ENCODE measurements at regions not wholly inside any gene's neighbourhood (a gene's known extent, or its start where the extent isn't known, plus 50 kb on each side); places are given as distances from the start of the nearest gene placed in this dataset.

DNA sequence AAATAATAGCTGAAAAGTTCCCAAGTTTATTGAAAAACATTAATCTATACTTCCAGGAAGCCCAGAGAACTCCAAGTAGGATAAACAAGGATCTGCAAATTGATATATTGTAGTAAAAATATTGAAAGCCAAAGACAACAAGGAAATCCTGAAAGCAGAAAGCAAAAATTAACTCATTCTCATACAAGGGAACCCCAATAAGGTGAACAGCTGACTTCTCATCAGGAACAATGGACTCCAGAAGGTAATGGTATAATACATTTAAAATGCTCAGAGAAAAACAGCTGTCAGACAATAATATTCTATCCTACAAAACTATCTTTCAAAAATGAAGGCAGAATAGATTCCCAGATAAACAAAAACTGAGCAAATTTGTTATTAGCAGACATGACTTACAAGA lies 138.1 kb upstream of the BMP4 start:
- no peak for DNase-seq

DNA sequence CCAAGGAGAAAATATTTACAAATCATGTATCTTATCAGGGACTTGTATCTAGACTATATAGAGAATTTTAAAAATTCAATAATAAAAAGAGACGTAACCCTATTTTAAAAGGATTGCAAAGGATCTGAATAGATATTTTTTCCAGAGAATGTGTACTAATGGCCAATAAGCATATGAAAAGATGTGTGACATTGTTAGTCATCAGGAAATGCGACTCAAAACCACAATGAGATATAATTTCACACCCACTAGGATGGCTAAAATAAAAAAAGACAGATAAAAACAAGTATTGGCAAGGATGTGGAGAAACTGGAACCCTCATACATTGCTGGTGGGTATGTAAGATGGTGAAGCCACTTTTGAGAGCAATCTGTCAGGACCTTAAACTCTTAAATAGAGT lies 141.9 kb upstream of the BMP4 start:
- DNase-seq, result no peak

DNA sequence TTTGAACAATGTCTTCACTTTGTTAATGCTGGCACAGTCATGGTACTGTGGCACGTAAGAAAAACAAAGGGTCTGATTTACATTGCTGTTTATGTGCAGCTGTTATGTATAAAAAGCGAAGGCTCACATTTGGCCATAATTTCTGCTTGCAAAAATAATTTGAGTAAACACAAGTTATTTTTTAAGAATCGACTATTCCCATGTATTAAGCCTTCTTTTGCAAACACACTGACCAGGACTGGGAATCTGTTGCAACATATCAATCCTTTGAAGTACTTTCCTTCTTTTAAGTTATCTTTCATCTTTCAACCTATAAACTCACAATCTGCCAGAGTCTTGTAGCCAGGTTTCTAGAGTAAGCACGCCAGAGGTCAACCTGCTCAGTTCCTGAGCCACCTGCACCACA lies 145.4 kb upstream of the BMP4 start:
- no peak for DNase-seq

DNA sequence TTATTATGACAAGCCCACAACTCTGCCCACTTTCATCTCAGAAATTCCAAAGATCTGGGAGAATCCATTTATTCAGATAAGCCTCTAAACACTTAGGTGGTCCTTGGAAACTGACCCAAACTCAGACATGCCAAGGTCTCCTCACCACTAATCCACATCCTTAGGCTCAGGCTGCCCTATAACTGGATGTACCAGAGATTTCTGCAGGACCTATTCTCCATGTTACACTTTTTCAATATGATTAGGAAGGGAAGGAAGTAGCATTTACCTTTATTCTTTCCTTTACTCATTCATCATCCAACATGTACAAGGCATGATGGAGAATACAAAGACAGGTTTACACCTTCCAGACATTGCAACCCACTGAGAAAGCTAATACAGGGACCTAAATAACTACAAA lies 145.9 kb upstream of the BMP4 start:
- no peak for DNase-seq

DNA sequence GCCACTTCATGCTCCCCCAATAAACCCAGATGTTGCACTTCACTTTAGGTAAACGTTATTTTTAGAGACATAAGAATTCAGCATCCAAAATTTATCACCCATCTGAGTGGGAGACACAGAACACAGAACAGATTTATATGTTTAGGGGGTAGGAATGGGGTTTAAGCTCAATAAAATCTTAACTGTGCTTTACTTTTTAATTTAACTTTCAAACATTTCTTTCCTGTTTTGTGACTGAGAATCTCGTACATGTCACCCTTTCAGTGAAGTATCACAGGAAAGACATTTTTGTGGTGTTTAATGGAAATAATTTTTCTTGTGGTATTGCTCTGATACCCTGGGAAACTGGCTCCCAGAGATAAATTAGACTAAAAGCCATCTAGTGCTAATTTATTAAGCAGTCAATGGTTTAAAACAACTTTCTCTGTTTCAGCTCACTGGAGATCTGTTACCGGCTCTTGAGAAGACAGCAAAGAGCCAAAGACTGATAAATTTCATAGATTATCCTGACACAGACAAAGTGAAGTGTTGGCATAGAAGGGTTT lies 148.0 kb upstream of the BMP4 start:
- no peak for DNase-seq

DNA sequence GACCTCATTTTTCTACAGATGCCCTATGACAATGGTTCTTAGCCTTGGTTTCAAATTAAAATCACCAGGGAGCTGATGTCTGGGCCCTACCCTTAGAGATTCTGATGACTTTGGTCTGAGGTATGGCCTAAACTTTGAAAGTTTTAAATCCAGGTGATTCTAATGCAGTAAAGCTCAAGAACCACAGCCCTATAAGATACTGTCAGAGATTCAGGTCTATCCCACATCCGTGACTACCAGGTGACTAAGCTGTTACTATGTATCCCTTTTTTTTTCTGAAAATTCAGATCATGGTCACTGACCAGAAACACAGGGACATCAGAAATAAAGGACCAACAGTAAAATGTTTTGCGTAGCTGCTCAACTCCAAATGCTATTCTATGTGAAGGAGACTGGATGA lies 148.8 kb upstream of the BMP4 start:
- DNase-seq, result no peak

DNA sequence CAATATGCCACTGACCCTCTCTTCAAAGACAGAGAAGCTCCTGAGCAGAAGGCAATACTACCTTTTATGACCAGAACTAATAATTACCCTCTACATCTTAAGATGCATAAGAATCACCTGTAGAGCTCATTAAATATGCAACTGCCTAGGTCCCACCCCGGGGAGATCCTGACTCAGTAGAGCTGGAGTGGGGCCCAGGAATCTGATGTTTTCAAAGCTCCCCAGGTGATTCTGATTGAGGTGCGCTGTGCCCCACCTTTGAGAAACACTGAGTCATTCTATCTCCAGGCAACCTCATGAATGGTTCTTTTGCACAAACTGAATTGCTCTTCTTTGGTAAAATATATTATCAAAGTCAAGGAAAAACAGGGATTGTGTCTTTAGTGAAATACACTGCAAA lies 149.3 kb upstream of the BMP4 start:
- DNase-seq, result no peak

DNA sequence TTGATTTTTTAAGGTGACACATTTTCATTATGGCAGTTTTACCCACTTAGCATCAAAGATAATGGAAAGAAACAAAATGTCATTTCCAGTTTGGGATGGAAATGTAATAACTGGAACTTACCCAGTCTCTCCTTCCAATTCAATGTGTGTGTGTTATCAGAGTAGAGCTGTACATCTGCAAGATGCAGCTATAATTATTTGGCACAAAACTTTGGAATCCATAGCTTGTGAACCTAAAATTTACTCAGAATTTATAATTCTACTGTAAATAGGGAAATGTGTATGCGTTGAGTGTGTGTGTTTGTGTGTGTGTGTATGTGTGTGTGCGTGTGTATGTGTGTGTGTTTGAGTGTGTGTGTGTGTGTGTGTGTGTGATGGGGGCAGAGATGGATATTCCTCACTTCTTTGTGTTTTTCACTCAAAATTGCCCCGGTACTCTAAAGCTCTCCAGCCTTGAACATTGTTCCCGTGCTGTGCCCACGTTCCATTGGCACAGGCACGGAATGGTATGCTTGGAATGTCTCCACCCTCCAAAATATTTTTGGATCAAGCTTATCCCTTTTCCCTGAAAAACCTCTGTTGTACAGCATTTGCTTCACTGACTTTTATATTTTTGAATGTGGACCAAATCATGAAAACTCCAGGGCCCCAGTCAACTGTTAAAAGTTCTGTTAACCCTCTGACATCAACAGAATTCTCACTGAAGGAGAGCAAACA lies 150.2 kb upstream of the BMP4 start:
- no peak for DNase-seq

DNA sequence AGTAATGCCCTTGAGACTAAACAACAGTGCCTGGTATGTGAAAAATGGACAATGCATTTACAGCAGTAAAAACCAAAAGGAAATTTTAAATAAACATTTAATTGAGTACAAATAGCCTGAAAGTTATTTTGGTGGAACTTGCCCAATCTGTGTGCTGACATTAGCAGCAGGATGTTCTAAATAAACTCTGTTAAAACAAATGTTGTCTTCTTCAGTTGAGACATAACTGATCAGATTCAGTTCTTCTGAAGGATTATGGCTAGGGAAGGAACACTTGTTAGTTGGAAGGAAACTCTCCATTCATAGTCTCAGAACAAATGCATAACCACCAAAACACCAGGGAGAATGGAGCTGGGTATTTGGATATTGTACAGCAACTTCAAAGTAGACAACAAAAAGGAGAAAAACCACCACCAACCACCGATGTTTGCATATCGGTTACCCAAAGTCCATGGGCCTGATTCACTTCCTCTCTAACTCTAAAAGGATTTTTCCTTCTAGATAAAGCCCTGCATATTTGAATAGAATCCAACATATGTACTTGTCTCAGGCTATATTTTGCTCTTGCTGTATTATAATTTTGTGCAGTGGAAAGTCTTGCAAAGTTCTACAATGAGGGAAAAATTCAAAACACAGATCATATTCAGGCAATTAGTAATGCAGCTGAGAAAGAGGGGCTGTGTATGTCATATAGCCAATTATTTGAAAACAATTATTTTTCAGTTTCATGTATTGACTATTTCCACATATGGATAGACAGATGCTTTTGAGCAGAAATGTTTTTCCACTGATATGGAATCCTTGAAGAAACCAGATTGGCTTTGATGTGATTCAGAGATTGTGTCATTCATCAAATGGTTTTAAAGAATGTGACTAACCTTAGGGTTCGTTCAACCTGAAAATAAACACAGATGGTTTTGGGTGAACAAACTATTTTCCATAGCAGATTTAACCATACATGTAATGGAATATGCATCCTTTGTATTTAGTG lies 152.2 kb upstream of the BMP4 start:
- DNase-seq, result no peak

DNA sequence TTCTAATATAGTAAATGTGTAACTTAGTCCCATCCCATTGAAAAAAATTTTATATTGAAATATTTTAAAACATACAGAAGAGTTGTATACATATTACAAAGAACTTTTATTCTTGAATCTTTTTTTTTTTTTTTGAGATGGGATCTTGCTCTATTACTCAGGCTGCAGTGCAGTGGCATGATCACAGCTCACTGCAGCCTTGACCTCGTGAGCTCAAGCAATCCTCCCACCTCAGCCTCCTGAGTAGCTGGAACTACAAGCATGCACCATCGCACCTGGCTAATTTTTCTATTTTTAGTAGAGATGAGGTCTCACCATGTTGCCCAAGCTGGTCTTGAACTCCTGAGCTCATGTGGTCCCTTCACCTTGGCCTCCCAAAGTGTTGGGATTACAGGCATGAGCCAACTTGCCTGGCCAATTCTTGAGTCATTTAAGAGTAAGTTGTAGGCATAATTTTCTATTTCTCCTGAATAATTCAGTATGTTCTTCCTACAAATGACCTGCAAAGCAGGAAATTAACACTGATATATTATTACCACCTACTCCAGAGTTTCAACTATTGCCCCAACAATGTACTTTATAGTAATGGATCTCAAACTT lies 153.0 kb upstream of the BMP4 start:
- DNase-seq, result no peak

DNA sequence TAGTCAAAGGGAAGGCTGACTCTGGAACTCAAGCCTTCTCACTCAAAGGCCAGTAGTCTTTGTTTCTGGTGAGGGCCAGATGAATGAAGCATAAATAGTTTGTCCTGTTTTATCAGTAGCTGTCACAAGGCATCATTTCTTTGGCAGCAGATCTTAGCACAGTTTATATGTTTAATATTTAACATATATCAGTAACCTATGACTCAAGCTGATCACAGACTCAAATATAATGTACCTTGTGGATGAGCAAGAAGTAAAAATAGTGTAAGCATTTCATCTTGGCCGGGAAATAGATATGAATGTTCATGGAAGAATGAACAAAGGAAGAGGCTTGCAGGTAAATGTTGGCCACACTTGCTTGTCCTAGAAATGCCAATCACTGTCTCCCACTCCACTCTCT lies 158.3 kb upstream of the BMP4 start:
- DNase-seq, result no peak

DNA sequence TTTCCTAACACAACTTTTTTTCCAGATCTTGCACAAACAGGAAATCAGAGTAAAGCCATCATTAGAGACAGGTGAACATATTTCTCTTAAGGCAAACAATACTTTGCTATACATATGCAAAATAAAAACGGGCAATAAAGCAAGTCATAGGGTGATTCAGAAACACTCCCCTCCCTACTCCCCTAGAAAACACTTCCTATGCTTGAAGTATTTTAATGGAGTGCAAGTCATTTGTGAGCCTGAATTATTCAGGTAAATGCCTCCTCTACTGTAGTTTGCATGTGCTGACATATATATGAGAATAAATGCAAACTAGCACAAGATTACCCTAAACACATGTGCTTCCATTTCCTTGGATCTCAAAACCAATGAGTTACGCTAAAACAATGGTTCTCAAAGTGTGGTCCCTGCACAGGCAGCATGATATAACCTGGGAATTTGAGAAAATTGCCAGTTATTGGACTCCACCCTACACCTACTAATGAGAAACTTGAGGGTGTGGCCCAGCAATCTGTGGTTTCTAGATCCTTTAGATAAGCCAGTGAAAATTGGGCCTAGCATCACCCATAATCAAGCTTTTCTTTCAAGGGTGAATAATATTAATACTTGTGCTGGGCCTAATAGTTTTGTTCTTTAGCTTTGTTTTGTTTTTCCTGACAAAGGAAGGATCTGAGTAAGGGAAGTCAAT lies 159.7 kb upstream of the BMP4 start:
- DNase-seq, result no peak

DNA sequence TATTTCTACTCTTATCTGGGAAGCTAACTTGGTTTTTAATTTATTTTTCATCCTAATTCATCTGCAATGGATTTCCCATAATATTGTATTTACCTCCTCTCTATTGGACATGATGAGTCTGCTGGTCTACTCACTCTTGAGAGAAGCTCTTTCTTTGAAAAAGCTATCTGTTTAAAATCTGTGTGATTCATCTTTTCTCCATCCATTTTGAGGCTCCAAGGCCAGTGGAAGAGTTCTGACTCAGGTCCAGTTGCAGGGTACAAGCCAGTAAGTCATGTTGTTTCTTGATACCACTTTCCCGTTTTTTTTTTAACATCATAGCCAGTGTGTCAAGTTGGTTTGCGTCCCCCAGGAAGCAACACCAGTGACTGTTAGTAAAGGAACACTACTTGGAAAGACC lies 160.3 kb upstream of the BMP4 start:
- no peak for DNase-seq

DNA sequence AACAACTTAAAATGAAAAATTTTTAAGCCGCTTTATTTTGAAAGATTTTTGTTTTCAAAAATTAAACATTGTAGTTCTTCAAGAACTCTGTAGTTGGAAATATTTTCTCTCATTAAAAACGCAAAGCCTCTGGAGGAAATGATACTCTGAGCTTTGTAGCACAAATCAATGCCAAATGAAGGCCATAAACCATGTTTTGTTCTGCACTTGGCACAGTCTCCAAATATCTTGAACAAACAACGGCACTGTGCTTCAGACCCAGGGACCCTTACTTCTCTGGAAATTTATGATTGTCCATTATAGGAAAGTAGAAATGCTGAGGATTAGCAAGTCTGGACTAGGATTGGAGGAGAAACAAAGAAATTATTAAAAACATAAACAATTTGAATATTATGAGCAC lies 160.8 kb upstream of the BMP4 start:
- DNase-seq, result no peak

DNA sequence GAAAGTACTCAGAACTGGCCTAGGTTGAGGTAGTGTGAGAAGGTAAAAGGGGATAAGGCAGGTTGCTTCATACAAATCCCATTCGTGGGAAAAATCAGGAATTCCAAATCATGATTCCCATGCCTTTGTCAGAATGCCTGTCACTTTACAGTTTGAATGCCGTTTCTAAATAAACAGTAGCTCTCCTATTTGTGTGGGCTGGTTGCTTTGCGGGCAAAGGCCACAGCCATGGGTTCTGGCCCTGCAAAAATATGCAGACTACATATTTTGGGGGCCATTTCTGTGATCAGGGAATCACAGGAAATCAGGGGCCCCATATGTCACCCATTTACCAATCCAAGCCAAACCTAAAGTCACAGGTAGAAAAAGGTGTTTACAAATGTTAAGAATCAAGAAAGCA lies 161.3 kb upstream of the BMP4 start:
- DNase-seq, result no peak

DNA sequence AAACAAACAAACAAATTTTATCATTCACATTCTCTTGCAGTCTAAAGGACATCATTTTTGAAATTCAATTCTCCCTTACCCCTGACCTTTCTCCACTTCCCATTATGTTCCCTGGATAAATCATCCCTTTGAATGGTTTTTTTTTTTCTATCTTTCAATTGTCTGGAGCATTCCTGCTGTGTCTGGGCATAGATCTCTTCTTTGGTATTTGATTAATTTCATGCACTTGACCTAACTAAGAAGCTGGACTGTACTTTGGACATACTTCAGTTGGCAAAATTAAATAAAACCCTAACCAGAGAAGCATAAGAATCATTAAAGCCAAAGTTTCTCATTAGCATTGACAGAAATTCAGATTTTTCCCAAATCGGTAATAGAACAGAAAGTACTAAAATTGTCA lies 163.6 kb upstream of the BMP4 start:
- no peak for DNase-seq

DNA sequence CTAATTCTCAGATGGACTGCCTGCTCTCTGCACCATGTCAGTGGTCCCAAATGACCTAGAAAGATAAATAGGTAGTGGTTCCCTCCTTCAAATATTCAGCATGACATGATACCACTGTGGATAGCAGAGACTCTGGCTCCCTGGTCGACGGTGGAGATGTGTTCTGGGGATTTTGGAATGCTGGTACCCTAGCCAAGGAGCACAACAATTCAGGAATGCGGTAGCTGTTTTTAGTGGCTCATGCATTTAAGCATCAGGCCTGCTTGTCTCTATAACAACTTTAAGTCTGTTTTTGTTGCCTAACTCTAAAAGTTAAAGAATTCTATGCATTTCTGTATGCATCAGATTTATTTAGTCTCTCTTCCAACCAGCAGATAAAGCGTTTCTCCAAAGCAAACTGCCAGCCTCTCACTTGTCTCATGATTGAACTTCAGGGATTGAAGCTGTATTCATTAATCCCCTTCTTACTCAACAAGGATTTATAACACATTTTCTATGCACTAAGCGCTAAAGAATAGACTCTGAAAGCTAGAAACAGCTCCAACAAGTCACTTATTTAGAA lies 164.9 kb upstream of the BMP4 start:
- no peak for DNase-seq

DNA sequence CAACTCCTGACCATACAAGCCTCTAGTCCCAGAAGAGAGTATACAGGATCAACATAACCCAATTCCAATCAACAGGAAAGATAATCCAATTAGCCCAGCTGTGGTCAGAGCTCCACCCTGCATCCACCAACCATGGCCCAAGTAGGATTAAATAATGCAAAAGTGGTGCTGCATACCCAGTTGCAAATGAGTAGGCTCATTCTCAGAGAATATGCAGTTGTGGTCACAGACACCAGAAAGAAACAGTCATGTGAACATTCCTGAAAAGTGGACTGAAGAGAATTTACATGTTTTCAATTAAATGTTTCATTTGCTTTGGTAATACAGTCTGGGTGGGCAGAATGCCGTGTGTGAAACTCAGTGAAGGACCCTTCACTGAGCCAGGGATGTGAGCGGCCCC lies 167.2 kb upstream of the BMP4 start:
- DNase-seq, result no peak

DNA sequence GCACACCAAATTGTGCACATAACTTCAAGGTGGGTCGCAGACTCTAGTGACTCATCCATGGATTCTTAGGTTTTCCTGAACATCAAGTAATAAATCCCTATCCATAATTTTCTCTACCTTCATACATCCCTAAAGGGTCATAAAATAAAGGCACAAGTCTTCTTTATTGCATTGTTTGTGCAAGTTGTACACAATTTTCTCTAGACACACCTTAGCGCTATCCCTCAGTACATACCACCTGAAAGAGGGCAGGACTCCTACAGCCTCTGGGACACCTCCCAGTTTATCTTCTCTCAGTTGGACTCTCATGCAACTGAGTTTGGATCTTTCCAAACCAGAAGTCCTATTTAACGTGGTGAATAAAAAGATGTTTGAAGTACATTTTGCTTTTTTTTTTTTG lies 168.5 kb upstream of the BMP4 start:
- DNase-seq, result no peak

DNA sequence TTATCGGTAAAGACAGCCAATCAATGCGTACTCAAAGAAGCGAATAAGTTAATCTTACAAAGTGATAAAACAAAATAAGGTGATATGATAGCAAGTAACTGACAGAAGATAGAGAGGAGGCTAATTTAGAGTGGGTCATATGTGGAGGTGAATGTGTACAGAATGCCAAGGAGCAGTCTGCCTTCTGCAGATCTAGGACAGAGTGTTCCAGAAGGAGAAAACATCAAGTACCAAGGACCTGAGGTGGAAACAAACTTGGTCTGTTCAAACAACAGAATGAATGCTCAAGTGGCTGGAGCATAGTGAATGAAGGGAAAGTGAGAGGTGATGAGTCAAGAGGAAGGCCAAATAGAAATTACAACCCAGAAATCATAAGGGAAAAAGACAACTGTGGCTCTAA lies 170.3 kb upstream of the BMP4 start:
- no peak for DNase-seq

DNA sequence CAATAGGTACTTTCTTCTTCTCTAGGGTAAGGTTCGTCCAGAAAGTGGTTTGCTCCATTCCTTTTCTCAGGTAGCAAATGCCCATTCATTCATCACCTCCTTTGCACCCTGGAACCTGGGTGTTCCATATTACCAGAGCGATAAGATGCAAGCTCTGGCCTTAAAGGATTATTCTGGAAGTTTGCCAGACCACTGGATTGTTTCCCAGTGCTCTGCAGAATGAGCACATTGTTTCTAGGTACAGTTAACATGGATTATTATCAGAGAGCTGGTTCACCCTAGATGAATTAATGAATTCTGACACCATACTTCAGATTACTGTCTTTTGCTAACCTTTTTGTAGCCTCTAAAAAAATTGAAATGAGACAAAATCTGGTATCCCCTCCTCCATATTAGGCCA lies 170.9 kb upstream of the BMP4 start:
- no peak for DNase-seq

DNA sequence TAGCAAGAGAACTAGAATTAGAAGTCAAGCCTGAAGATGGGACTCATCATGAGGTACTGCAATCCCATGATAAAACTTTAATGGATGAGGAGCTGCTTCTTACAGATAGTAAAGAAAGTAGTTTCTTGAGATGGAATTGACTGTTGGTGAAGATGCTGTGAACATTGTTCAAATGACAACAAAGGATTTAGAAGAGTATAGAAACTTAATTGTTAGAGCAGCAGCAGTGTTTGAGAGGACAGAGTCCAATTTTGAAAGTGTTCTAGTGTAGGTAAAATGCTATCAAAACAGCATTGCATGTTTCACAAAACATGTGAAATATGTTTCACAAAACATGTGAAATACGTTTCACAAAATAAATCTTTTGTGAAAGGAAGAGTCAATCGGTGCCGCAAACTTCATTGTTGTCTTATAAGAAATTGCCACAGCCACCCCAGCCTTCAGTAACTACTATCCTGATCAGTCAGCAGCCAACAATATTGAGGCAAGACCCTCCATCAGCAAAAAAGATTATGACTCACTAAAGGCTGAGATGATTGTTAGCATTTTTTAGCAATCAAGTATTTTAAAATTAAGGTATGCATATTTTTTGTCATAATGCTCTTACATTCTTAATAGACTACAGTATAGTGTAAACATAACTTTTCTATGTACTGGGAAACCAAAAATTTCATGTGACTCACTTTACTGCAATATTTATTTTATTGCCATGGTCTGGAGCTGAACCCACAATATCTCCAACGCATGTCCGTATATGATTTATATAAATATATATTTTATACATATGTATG lies 173.4 kb upstream of the BMP4 start:
- no peak for DNase-seq
